HG03095 (cell line): ENCODE measurements at regions not wholly inside any gene's neighbourhood (a gene's known extent, or its start where the extent isn't known, plus 50 kb on each side); places are given as distances from the start of the nearest gene placed in this dataset.
A peak's percentile ranks its signal among the peaks of the same experiment; 100 is the strongest.
"Not testable (repeated sequence)": the region's sequence is repeated elsewhere in the genome, so short reads cannot be mapped to it uniquely, and the experiment has no call there.

Experiments used
- ATAC-seq: cut with Tn5 transposase; IDR thresholded peaks from one replicate; pipeline ENCODE4 v1.9.1; 2021; ENCODE audit warnings: moderate library complexity; ENCODE audit not compliant: unreplicated experiment

DNA sequence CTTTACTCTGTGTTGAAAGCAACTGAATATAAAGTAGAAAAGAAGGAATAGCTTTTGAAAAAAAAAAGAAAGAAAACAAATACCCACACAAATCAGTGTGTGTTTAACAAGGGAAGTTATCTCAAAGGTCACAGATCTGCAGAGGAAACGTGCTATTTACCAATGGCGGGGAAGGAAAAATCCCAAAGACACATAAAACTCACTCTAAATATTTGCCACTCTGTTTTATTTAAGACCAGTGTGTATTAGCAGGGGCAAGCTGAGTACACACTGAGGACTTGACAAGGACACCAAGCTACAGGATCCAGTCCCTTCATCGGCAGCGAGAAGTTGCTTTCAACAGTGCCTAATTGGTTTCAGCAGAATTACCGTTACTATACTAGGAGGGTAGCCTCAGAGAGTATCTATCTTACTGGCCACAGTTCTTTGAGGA is 252.5 kb downstream of the DEPDC1B start:
- no peak for ATAC-seq

DNA sequence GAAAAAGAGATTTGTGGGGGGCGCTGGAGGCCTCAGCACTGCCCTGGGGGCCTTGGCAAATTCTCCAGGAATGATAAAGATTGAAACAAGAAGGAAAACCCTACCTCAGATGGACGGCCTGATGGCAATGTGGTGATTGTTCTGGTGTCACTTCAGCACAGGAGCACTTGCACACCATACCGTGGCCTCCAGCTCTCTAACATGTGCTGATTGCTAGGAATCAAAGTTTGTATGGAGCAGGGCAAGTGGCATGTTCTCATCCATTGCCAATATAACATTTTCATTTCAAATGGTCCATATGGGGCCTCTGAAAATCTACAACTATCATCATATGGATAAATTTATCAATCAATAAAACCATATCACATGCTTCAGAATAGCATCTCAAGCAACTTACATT is 253.0 kb downstream of the DEPDC1B start:
- no peak for ATAC-seq

DNA sequence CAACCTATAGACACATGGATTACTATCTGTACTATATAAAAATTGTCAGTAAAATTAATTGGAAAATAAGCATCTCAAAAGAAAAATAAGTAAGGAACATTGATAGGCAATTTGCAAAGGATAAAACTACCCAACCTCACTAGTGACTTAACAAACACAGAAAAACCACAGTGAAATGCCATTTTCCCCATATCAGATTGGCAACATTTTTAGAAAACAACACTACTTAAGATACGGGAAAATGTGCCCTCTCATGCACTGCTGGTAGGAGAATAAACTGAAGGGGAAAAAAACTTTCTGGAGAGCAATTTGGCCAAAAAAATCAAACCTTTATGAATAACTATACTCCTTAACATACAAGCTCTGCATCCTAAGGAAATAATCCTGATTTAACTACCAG is 254.0 kb downstream of the DEPDC1B start:
- ATAC-seq, result no peak

DNA sequence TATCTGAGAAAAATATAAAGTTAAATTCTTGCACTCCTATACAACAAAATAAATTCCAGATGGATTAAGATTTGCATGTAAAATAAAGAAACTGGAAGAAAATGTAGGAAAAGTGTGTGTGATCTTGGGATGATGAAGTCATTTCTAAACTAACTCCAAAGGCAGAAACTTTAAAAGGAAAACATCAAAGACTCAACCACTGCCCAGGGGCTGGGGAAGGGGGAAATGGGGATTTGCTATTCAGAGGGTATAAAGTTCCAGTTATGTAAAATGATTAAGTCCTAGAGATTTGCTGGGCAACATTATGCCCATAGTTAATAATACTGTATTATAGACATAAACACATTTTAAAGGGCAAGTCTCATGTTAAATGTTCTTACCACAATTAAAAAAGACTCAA is 254.5 kb downstream of the DEPDC1B start:
- ATAC-seq, result no peak

DNA sequence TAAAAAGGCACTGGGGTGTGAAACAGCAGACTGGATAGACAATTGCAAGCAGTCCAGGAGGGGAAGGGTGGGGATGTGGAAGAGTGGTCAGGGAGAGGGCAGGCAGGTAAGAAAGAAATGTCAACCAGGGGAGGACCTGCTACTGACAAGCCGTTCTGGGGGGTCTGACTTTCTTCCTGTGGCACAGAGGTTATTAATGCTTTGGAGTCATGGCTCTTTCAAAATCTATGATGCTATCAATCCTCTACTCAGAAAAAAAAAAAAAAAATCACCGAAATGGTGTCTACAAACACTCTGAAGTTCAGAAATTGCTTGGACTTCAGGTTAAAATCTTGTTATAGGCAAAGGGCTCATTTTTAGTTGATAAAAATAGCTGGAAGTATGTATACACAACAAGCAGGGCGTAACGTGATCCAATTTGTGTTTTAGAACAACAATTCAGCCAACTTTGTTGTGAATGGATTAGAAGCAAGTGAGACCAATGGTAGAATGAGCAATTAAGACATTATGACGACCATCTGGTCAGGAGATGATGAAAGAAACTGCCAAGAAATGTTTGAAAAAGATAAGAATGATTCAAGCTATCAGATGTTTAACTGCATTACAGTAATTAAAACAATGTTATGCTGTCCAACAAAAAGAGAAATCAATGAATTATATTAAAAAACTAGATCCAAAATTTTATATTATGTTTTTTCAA is 255.2 kb downstream of the DEPDC1B start:
- no peak for ATAC-seq

DNA sequence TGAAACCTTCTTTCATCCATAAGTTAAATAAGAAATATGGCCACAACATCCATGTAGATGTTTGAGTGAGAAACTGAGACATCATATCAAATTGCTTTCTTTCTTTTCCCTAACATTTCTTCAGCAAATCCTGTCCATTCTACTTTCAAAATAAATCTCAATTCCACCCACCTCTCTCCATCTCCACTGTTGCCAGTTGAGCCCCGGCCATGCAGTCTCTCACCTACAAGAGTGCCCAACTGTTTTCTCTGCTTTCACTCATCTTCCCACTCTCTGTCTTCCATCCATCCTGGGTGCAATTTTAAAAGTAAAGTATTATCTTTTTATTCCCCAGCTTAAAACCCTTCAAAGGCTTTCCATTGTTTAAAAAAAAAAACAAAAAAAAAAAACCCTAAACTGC is 260.4 kb downstream of the DEPDC1B start:
- no peak for ATAC-seq

DNA sequence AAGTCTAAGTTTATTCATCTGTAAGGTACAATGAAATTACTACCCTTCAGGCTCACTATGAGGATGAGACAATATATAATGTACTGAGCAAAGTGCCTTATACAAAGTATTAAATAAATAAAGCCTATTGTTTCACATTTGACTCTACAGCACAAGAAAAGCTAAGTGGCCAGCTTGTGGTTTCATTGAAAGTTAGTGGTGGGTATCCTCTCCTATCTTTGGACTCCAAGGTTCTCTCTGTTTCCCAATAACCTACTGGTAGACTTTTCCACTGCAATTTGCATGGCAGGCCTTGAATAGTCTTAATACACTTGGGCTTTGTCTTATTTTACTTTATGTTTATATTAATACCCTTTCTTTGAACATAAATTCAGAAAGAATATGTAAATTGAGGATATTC is 262.7 kb downstream of the DEPDC1B start:
- no peak for ATAC-seq

DNA sequence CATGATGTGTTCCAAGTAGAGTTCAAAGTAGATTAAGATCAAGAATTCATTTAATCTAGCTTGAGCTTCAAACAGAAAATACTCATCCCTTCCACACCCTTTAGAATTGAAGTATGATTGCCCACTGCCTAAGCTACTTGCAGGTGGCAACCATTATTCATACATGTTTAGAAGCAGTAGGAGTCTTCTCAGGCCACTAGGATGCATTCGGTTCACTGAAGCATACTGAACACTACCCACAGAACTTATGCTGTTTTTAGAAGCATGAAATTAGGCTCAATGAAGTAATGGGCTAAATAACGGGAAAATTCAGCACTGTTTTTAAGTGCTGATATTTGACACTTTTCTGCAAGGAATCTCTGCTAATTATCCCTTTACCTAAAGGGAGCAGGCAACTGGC is 263.4 kb downstream of the DEPDC1B start:
- ATAC-seq, result peak; percentile 69

DNA sequence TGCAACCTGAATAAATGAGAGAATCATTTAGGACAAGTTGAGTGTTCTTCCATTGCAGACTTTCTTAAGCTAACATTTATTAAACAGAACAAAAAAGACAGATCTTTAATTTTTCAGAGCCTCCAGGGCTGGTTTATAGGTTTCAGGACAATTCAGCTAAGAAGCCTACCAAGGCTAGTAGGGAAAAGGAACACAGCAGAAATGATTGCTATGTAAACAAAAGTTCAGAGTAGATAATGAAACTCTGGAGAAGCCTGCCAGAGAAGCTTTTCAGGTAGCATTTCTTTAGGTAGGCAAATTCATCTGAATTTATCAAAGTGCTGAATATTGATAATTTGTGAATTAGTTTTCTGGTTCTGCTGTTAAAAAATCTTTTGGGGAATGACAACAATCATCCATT is 264.2 kb downstream of the DEPDC1B start:
- ATAC-seq, result no peak

DNA sequence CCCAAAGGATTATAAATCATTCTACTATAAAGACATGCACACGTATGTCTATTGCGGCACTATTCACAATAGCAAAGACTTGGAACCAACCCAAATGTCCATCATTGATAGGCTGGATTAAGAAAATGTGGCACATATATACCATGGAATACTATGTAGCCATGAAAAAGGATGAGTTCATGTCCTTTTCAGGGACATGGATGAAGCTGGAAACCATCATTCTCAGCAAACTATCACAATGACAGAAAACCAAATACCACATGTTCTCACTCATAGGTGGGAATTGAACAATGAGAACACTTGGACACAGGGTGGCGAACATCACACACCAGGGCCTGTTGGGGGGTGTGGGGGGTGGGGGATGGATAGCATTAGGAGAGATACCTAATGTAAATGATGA is 273.8 kb downstream of the DEPDC1B start:
- not testable (repeated sequence) for ATAC-seq

DNA sequence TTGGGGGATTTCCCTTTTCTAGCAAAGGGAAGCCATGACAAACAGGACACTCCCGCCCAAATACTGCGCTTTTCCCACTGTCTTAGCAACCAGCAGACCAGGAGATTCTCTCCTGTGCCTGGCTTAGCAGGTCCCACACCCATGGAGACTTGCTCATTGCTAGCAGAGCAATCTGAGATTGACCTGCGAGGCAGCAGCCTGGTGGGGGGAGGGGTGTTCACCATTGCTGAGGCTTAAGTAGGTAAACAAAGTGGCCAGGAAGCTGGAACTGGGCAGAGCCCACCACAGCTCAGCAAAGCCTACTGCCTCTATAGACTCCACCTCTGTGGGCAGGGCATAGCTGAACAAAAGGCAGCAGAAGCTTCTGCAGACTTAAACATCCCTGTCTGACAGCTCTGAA is 279.2 kb downstream of the DEPDC1B start:
- not testable (repeated sequence) for ATAC-seq

DNA sequence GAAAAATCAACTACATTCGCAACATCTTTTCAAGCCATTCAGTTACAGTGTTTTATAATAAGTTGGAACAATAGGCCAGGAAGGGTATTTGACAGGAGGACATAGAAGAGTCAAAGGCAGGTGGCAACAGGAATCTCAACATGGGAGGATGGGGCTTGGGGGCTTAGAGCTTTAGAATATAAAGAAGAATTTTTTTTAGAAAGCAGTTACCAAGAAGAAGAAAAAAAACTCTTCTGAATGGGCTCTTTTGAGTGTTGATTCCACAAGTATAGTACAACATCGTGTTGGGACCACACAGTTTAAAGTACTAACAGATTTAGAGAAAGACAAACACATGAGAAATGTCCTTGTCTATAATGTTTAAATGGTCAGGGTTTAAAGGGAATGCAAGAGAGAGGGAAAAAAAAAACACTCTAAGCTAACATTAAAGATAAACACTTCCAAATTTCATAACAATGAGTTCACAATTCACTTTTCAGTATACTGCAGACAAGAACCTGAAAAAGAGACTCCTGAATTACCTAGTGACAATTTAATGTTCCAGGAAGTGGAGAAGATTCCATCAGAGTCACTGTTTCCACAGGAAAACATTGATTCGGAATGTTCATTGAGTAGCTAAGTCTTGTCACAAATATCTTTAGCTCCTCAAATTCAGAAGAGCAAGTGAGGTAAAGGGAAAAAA is 282.3 kb downstream of the DEPDC1B start:
- ATAC-seq, result no peak

DNA sequence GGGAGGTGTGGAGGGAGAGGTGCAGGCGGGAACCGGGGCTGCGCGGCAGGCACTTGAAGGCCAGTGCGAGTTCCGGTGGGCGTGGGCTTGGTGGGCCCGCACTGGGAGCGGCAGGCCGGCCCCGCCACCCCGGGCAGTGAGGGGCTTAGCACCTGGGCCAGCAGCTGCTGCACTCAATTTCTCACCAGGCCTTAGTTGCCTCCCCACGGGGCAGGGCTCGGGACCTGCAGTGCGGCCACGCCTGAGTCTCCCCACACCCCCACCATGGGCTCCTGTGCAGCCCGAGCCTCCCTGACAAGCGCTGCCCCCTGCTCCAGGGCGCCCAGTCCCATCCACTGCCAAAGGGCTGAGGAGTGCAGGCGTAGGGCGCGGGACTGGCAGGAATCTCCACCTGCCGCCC is 284.5 kb downstream of the DEPDC1B start:
- ATAC-seq, result no peak

DNA sequence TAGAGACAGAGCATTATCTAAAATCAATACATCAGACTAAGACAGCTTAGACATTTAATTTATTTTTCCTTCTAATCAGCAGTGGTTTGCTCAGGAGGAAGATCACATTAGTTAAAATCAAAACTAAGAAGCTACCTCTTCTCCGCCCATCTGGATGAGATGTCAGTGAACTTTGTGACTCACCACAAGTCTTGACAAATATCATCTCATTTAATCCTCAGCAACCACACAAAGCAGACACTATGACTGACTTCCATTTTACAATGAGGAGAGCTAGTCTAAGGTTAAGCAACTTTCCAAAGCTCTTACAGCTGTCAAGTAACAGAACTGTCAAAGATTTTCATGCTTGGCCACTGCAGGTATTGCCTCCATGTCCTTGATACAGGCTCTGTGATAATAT is 289.5 kb downstream of the DEPDC1B start:
- ATAC-seq, result no peak

DNA sequence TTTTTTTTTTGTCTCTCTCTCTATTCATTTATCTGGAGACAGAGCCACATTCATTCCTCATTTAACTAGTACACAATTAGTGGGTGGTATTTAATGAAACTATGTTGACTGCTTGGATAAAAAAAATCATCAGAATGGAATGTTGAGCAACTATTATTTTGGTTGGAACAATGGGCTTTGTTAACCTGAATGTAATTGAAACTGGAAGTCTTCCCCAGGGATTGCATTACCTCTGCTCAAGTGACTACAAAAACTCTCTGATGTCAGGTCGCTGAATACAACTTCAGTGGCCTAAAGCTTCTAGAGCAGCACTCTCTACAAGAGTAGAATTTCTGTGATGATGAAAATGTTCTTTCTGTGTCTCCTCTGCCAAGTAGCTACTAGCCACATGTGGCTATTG is 295.8 kb downstream of the DEPDC1B start:
- no peak for ATAC-seq

DNA sequence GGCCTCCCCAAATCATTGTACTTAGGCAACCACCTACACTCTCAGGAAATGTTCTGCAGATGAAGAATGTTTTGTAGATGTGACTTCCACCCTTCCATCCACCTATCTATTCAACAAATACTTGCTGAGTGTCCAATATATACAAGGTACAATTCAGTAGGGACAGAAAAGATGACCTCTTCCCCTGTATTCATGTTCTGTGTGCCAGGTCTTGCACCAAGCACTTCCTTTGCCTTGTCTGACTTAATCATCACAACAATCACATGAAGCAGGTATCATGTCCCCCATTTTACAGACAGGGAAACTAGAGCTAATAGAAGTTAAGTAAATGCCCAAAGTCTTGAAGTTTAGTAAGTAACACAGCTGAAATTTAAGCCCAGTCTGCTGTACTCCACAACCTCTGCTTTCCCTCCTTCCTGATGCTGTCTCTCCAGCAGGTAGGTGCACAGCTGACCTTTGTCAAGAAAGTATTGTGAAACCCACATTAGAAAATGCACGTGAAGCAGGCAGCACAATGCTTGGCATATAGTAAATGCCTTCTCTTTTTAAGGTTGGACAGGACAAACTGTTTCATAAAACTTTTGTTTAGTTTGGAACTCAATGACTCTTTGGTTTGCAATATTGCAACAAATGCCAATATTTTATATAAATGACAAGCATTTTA is 296.5 kb downstream of the DEPDC1B start:
- no peak for ATAC-seq

DNA sequence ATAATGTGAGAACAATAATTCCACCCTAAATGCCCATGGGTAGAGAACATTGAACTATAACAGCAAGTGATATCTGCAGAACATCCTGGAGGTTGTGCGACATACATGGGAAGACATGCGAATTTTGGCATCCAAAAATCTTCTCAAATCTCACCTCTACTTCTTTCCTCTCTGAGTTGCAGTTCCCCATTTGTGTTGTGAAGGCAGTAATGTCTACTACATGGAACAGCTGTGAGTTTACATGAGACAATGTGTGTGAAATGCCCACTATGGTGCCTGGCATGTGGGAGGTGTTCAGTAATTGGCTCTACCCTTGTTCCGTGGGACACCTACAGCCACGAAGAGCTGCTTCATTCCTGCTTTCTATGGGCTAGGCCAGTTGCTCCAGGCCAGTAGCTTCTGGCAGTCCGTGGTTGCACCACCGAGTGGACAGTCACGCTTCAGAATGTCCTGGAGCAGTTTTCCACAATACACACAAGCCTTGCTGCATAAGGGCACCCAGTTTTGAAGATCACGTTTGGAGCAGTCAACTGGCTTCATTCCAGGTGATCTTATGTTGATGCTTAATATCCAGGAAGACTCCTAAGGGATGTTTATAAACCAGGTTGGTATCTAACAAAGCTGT is 297.7 kb downstream of the DEPDC1B start:
- no peak for ATAC-seq

DNA sequence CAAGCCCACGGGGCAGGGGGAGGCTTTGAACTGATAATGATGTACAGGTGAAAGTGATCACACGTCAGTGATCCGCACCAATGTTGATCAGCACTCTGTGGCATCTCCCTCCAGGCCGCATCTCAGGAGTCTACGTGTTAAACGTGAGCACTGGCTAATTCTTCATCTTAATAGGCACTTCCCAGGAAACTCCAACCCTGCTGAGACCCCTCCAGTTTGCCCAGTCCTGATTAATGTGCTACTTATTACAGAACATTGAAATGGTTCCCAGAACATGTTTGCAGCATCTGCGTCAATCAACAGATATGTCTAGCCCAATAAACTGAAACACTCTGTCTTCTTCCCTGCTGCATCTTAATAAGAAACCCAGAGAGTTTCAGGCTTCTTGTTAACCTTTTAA is 298.4 kb downstream of the DEPDC1B start:
- no peak for ATAC-seq

DNA sequence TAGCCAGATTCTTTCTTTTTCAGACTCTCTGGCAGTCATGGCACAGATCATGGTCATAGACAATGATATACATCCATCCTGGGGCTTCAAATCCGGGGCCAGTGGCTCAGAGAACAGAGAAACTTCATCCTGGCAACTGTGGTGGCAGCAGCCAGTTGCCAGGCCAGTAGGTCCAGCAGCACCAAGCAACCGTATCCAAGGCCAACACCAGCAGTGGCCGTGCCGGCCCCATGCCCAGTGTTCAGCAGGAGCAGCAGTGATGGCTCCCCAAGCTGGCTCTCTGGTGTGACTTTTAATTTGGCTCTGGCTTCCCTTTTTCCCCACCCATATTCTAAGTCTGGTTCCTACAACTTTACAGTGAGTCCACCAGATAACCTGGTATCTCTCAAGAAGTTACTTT is 300.5 kb downstream of the DEPDC1B start:
- ATAC-seq, result no peak

DNA sequence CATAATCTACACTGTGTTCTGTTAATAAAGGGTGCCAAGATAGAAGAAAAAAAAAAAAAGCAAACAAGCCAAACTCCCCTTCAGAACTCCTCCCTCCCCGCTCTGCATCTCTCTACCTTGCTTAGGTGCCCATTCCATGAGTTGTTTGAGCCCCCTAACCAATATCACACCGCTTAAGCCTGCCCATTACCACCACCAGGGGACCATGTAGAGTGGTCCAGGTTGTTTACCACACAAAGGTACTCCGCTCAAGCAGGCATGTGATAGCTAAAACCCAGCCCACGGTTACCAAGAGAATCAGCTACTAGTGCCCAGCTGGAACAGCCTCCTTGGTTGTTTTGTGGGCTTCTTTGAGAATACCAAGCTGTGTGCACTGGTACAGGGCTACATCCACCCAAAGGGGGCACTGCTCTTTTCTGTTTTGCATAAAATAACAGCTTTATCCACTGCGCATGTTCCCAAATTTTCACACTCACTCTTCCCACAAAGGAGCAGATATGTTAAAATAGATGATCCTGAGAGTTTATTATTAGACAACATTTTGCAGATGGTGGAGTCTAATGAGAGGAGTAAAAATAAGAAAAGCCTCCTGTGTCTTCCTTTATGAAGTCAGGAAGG is 304.1 kb downstream of the DEPDC1B start:
- ATAC-seq, result no peak

DNA sequence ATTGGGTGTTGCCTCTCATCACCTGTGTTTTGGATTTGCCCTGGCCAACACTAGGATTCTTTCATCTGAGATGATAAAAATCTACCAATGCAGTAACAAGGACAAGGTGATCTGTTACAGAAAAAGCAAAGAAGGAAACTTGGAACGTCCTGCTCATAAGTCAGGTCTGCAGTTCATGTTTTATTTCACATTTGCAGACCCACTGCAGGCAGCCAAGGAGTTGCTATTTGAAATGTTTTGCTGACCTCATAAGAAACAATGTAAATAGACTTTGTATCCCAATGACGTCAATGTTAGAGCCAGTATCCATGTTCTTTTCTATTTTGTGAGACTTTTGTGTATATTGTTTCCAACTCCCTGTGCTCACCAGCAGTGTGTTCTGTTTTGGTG is 312.9 kb downstream of the DEPDC1B start:
- ATAC-seq, result no peak
